ENCODE measurements at regions not wholly inside any gene's neighbourhood (a gene's known extent, or its start where the extent isn't known, plus 50 kb on each side); places are given as distances from the start of the nearest gene placed in this dataset.

- no peak for TF ChIP-seq CTCF (IDR thresholded peaks at IDR 0.05)
- no peak for TF ChIP-seq POLR2A (IDR thresholded peaks at IDR 0.05)
- no peak for TF ChIP-seq EP300 (IDR thresholded peaks at IDR 0.05)
Observed at GRCh38 chr10:108303149-108303548, 1138.6 kb upstream of the SORCS1 start.

Data from tibial nerve (tissue), 4 donors.